ENCODE measurements at regions not wholly inside any gene's neighbourhood (a gene's known extent, or its start where the extent isn't known, plus 50 kb on each side); places are given as distances from the start of the nearest gene placed in this dataset.

- H3K27ac ChIP-seq, result no peak overlapping the region
- intact Hi-C loops (cut with DNase I), result no loop called here
- no peak overlapping the region for H3K4me3 ChIP-seq
- TF ChIP-seq, protein P1, sequence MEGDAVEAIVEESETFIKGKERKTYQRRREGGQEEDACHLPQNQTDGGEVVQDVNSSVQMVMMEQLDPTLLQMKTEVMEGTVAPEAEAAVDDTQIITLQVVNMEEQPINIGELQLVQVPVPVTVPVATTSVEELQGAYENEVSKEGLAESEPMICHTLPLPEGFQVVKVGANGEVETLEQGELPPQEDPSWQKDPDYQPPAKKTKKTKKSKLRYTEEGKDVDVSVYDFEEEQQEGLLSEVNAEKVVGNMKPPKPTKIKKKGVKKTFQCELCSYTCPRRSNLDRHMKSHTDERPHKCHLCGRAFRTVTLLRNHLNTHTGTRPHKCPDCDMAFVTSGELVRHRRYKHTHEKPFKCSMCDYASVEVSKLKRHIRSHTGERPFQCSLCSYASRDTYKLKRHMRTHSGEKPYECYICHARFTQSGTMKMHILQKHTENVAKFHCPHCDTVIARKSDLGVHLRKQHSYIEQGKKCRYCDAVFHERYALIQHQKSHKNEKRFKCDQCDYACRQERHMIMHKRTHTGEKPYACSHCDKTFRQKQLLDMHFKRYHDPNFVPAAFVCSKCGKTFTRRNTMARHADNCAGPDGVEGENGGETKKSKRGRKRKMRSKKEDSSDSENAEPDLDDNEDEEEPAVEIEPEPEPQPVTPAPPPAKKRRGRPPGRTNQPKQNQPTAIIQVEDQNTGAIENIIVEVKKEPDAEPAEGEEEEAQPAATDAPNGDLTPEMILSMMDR (IDR thresholded peaks at IDR 0.05), result no peak
- TF ChIP-seq POLR2A (IDR thresholded peaks at IDR 0.05), result no peak
- H3K36me3 ChIP-seq, result no peaks in the 10 kb centered on the region
- 63 to 78% (median 67%) methylated on average over 7 of the region's 7 CpGs for WGBS, 4 donors
- H3K9me3 ChIP-seq, result no peaks in the 10 kb centered on the region
- H3K4me1 ChIP-seq, result peaks cover 0 to 11% (median 0%) of the 10 kb centered on the region in 12 donors
- H3K27me3 ChIP-seq, result no peaks in the 10 kb centered on the region
- ATAC-seq, result no peak
- no peak for DNase-seq
Measured at GRCh38 chr11:15742626-15743519, 613.5 kb downstream of the SOX6 start.

- WGBS, 4 donors, result 91 to 98% (median 94%) methylated on average over 3 of the region's 3 CpGs
- DNase-seq (no peak), ATAC-seq (no peak)
- H3K4me3 ChIP-seq, result no peak overlapping the region
- H3K27ac ChIP-seq, result no peak overlapping the region
- TF ChIP-seq, protein P1 (IDR thresholded peaks at IDR 0.05), result no peak
- no peak for TF ChIP-seq POLR2A (IDR thresholded peaks at IDR 0.05)
- intact Hi-C loops (cut with DNase I), result no loop called here
- H3K36me3 ChIP-seq, result no peaks in the 10 kb centered on the region
- H3K9me3 ChIP-seq, result no peaks in the 10 kb centered on the region
- H3K27me3 ChIP-seq, result no peaks in the 10 kb centered on the region
- H3K4me1 ChIP-seq, result peaks cover 0 to 11% (median 0%) of the 10 kb centered on the region in 12 donors
Measured at GRCh38 chr11:15744693-15745092, 611.7 kb downstream of the SOX6 start.

- no peak overlapping the region for H3K27ac ChIP-seq
- no peaks in the 10 kb centered on the region for H3K27me3 ChIP-seq
- intact Hi-C loops (cut with DNase I), result no loop called here
- no peaks in the 10 kb centered on the region for H3K9me3 ChIP-seq
- no peak for TF ChIP-seq POLR2A (IDR thresholded peaks at IDR 0.05)
- TF ChIP-seq, protein P1 (IDR thresholded peaks at IDR 0.05), result no peak
- H3K4me1 ChIP-seq, result peaks cover 0 to 11% (median 0%) of the 10 kb centered on the region in 12 donors
- no peak overlapping the region for H3K4me3 ChIP-seq
- no peaks in the 10 kb centered on the region for H3K36me3 ChIP-seq
- WGBS, 4 donors, result 87 to 92% (median 91%) methylated on average over 2 of the region's 2 CpGs
- DNase-seq (no peak), ATAC-seq (no peak)
Measured at GRCh38 chr11:15745266-15745665, 611.1 kb downstream of the SOX6 start.

GRCh38 chr11:15747671-15748070 lies 608.7 kb downstream of the SOX6 start:
- intact Hi-C loops (cut with DNase I), result no loop called here
- no peak for TF ChIP-seq POLR2A (IDR thresholded peaks at IDR 0.05)
- TF ChIP-seq, protein P1 (IDR thresholded peaks at IDR 0.05), result no peak
- no peaks in the 10 kb centered on the region for H3K27me3 ChIP-seq
- ATAC-seq, result no peak
- DNase-seq, result no peak
- WGBS, 4 donors, result 81 to 89% (median 86%) methylated on average over 2 of the region's 2 CpGs
- no peaks in the 10 kb centered on the region for H3K36me3 ChIP-seq
- H3K27ac ChIP-seq, result no peak overlapping the region
- no peak overlapping the region for H3K4me3 ChIP-seq
- peaks cover 0 to 5% (median 0%) of the 10 kb centered on the region in 12 donors for H3K4me1 ChIP-seq
- peaks cover 0 to under 1% (median 0%) of the 10 kb centered on the region in 12 donors for H3K9me3 ChIP-seq
